Hematopoietic multipotent progenitor cell treated with erythropoietin and hydrocortisone succinate and interleukin-3 and kit ligand, for 15 days (in vitro differentiated cells): ENCODE measurements at regions not wholly inside any gene's neighbourhood (a gene's known extent, or its start where the extent isn't known, plus 50 kb on each side); places are given as distances from the start of the nearest gene placed in this dataset.
"Not testable (repeated sequence)": the region's sequence is repeated elsewhere in the genome, so short reads cannot be mapped to it uniquely, and the experiment has no call there.

ENCODE experiments used
- DNase-seq: peaks from one replicate; pipeline ENCODE4 v3.0.0-alpha.2; 2015; ENCODE audit warnings: low spot score

DNA sequence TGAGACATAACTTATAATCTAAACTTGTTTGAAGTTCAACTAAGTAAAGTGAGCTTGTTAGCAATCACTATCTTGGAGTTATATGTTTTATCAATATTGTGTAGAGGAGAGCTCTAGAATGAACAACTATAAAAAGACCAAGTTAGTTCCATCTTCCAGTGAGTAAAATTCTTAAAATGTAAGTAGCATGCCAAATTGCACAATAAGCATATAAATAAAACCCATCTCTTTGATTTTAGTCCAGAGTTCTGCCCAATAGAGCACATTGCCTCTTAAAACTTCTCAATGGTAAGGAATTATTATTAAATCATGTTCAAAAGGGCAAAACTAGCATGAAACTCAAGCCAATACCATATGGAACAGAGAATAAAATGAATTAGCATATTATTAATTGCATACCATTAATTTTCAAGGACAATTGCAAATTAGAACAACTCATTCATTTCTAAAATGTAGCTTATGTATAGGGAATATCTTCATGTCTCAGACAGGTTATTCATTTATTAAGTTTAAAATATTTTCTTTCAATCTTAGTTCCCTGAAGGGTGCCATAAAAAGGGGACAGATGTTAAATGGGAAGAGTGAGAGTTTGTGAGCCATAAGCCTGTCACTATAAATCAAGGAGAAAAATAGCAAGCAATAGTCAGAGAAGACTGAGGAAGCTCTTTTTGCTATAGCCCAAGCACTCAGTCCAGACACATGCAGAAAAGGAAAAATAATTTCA, 507.6 kb downstream of the CENPC start:
- no peak for DNase-seq

DNA sequence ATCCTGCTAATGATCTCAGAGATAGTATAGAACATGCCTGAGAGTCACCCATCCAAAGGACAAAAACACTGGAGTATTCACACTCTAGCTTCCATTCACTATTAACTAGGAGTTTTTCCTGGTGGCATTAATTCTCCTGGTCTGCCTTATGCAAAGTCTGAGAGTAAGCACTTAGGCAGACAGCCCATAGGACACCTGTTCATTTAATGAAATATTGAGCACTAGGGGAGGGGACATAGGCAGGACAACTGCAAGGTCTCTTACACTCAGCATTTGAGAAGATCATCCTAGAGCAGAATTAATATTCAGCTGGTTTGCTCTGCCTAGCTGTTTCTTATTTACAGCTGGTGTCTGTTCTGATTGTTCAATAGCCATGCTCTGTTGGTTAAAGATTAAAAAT, 508.5 kb downstream of the CENPC start:
- no peak for DNase-seq

DNA sequence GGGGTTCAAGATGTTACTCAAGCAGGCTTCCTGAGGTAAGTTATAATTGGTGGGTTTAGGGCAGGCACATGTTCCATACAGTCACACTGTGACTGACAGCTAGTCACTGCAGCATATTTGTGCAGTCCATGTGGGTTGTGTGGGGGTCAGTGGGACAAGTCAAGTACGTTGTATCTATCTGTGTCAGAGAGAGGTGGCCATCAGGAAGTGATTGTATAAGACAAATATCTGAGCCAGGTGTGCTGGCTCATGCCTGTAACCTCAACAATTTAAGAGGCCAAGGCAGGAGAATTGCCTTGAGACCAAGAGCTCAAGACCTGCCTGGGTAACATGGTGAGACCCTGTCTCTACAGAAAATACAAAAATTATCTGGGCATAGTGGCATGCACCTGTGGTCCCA, 509.3 kb downstream of the CENPC start:
- DNase-seq: no peak

DNA sequence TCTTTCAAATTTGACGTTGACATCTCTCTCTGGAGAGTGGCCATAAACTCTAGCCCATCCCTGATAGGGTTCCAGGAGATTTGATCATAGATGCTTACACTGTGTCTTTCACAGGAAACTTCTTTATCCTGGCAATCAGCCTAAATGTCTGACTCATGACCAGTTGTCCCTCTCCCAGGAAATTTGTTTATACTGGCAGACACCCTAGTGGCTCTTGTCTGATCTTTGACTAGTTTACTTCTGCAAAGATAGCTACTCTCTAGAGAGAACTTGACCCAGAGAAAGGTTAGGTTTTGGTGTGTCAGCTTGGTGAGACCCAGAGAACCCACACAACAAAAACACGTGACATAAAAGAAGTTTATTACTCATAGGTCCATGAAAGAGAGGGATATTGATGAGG, 509.8 kb downstream of the CENPC start:
- DNase-seq: no peak

DNA sequence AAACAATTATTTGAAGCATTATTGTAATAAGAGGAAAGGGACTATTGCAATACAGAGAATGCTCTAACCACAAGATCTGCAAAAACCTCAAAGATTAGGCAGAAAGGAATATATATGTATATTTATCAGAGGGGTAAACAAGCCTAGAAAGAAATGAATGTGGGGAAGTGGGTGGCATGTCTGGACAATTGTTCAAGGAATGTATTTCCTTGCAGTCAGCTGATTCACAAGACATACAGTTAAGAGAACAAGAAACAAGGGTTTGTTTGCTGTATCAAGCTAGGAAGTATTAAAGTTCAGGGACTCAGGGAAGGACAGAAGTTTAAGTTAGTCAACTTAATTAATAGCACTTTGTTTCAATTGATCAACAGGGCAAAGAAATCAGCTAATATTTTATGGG, 514.7 kb downstream of the CENPC start:
- no peak for DNase-seq

DNA sequence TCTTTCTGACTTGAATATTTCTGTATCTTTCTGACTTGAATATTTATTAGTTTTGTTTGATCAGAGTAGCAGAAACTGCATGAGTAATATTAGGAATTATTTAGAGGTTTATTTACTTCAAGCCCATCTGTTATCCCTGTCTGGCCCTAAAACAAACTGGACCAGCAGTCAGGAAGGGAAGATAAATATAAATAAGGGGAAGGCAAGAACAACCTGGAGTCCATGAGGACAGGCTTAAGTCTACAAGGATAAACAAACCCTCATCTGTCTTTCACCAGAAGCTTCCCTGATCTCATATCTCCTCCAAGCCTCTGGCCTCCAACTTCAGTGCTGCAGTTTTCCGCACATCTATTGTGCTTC, 524.9 kb downstream of the CENPC start:
- DNase-seq: no peak

DNA sequence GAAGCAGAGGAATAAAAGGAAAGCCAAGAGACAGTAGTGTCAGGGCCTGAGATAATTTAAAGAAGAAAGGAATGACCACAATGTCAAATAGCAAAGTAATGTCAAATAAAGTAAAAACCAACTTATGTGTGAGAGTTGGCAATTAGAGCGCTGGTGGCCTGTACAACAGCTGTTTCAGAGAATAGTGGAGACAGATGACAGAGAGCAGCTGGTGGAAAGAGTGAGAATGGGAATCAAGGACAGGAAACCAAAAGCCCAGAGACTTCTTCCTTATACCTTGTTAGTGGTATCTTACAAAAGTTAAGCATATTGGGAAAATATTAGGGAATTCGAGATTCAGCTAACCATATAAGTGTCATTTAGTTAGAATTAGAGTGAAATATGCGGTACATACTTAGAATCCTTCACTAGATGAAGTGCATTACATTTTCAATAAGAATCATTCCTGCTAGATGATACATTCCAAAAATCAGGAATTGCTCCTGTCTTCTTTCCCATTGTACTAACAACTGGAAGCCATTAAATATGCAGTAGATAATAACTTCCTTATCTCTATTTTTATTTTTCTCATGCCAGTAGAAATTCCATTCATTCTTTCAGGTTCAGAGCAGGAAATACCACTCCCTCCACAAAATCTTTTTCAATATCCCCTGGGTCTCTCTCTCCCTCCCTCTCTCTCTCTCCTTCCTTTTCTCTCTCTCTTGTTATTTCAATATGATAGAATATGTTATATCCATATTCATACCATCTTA, 525.4 kb downstream of the CENPC start:
- no peak for DNase-seq

DNA sequence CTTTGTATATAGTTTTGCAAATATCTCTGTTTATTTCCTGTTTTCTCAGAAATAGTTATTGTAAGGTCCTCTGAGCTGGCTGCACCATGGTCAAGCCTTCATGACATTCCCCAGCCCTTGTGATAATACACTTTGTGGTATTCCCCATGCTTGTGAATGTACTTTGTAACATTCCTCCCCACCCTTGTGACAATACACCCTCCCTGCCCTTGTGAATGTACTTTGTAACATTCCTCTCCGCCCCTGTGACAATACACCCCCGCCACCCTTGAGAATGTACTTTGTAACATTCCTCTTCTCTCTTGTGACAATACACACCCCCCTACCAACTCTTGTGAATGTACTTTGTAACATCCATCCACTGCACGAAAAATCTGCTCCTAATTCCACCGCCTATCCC, 530.7 kb downstream of the CENPC start:
- DNase-seq: no peak

DNA sequence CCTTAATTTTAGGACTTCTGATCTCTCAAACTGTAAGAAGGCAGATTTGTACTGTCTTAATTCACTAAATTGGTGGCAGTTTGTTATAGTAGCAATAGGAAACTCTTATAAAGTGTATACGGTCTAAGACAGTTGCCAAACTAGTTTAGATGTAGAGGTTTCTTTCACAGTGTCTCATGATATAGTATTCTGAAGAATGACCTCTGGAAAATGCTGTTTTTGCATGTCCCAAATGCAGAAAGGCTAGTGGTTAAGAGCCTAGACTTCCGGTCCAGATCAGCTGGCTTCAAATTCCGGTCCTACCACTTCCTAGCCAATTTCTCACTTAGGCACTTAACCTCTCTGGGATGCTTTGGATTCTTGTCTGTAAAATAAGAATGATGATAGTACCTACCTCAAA, 538.5 kb downstream of the CENPC start:
- no peak for DNase-seq

DNA sequence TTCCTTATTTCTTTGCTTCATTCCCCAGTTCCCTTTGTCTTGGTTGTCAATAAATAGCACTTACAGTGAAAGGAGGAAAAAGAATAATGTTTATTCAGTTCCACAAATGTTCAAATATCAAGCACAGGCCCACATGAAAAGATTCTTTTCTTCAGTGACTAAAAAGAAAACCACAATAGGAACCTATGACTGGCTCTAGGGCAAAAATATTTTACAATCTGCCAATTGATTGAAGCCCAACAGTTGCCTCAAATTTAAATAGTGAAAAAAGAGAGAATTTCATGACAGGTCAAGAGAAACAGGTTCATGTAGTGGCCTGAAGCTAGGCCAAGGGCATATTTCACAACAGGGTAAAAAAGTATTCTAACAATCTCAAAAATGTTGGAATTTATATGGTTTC, 553.8 kb downstream of the CENPC start:
- no peak for DNase-seq

DNA sequence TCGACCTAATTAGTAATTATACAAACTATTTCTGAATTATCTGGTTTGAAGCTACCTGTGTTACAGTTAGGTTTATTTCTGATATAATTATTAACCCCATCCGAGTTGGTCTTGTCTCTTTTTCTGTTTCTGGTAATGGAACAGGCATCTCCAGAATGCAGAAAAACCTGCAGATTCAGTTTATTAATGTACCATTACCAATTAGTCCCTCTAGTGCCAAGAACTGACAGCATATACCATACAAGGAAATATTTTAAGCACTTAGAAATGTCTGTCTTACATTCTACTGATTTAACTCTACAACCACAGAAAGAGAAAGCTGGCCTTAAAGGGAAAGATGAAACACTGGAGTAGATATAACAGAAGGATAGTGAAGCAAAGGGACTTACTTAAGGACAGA, 570.6 kb downstream of the CENPC start:
- DNase-seq: no peak

DNA sequence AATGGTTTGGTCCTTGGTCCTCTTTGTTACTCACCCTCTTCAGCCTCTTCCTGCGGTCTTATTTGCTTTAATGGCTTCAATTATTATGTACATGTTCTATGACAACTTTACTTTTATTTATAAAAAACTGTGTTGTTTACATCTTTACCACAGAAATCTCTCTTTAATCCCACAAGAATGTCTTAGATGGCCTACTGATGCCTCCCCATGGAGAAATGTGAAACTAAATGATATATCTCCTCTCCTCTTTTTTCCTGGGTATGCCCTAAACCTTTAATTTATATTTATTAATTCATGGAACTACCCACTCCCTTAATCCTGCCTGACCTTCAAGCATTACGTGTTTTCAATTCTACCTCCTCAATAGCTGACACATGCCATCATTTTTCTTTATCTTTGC, 573.2 kb downstream of the CENPC start:
- DNase-seq: no peak

DNA sequence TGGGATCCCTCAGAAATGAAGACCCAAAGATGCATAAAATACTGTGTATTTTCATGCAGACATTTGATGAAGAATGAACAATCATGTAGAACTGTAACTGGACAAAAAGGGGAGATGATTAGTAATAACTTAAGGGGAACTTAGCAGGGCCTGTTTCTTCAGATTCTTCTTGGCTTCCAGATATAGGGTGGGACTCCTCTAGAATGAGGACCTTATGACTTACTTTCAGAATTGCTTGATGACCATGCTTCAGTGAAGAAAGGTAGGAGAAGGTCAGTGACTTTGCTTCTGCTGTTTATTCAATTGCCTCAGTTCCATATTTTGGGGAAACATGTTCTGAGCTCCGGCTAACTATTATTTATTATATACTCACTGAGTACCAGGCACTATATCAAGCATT, 580.8 kb downstream of the CENPC start:
- no peak for DNase-seq

DNA sequence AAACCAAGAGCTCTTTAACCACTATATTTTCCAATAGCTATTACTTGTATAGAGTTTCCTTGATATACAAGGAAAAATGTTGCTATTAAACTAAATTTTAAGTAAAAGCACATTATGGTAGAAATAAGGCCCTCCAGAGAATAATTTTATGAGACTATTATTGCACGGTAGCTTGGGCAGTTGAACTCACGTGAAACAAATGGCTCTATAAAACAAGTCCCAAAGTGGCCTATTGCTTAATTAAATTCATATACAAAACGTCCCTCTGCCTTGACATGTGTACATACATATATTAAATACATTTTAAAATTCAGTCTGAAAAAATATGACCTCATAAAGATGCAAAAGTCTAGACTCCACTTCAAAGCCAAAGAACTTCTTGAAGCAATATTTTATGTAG, 582.2 kb downstream of the CENPC start:
- no peak for DNase-seq

DNA sequence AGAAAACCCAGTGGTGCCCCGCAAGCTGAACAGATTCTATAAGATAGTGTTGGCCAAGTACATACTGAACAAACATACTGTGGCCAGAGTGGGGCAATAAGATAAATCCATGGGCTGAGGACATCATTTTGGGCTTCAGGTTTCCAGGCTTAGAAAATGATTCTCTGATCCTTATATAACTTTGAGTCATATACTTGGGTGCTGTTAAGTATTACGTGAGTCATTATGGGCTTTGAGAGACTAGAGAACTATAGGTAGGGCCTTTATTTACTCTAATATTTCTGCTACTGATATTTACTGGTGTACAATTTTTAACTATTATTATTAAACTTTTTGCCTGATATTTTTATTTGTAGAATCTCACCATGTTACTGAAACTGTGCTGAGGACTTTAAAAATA, 586.1 kb downstream of the CENPC start:
- no peak for DNase-seq

DNA sequence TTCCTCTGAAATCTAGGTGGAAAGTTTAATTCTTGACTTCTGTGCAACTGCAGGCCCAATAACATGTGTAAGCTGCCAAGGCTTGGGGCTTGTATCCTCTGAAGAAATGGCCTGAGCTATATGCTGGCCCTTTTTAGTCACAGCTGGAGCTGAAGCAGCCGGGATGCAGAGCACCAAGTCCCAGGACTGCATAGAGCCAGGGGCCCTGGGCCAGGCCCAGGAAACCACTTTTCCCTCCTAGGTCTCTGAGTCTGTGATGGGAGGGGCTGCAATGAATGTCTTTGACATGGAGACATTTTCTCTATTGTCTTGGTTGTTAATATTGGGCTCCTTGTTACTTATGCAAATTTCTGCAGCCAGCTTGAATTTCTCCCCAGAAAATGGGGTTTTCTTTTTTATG, 588.5 kb downstream of the CENPC start:
- DNase-seq: no peak

DNA sequence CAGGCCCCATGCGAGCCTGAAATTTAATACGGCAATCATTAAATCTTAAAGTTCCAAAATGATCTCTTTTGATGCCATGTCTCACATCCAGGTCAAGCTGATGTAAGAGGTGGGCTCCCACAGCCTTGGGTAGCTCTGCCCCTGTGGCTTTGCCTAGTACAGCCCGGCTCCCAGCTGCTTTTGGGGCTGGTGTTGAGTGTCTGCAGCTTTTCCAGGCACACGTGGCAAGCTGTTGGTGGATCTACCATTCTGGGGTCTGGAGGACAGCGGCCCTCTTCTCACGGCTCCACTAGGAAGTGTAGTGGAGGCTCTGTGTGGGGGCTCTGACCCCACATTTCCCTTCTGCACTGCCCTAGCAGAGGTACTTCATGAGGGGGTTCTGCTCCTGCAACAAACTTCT, 588.9 kb downstream of the CENPC start:
- DNase-seq: no peak

DNA sequence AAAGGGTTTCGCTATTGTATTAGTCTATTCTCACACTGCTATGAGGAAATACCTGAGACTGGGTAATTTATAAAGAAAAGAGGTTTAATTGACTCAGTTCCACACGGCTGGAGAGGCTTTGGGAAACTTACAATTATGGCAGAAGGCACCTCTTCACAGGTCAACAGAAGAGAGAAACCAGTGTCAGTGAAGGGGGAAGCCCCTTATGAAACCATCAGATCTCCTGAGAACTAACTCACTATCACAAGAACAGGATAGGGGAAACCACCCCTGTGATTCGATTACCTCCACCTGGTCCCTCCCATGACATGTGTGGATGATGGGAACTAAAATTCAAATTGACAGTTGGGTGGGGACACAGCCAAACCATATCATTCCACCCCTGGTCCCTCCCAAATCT, 589.5 kb downstream of the CENPC start:
- DNase-seq: no peak

DNA sequence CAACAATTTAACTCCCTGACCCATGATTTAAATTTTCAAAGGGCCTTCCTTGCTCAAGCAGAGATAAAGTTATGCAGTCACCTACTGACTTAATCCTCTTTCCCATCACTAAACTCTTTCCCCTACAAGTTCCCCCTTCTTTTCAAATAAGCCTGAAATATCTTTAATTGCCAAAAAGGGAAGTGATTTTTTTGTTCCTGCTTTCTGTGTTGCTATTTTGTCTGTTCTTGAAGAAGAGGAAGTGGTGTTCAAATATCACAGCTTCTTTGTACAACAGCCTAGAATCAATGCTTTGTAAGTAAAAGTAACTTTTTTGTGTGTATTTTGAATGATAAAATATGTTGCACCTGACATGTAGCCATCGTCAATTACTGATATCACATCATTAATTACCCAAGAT, 595.9 kb downstream of the CENPC start:
- DNase-seq: no peak

DNA sequence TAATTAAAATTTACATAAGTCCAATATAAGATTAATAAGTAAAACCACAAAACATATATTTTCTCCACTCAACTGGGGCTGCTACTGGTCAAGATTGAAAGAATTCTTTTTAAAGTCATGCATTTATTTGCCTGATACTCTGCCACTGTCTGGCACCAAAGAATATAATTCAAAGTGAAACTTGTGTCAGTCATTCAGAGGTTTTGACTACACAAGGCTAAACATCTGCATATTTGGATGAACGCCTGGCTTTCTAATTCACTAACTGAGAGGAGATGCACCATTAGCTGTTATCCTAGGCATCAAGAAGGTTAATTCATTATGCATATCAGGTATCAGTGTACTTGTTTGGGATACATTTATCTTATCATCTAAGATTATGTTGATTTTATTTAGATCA, 598.5 kb downstream of the CENPC start:
- no peak for DNase-seq

DNA sequence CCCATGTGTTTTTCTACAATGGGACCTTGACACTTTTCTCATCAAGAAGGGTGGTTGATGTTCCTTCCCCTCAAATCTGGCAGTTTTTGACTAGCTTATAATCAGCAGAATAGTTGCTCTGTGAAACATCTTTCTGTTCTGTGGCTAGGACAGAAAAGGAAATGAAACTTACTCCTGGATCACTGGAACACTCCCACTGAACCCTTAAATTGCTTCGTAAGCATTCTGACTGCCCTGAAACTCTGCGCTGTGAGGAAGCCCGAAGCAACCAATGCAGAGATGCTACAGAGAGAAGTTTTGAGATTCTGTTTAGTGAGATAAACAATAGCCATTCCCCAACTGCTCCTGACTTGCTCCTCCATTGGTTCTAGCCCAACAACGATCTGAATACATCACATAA, 602.2 kb downstream of the CENPC start:
- DNase-seq: no peak

DNA sequence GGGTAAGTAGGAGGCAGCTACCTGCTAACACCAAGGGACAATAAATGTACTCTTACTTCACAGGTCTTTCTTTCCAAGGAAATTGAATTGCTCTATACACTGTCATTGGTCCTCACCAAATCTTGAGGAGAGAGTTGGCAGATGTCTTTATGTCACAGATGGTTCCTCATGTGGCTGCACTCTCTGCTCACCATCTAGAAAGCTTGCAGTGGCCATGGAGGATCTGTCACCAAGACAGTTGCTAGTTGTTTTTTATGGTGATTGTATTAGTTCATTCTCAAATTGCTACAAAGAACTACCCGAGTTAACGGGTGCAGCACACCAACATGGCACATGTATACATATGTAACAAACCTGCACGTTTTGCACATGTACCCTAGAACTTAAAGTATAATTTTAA, 613.3 kb downstream of the CENPC start:
- DNase-seq: not testable (repeated sequence)

DNA sequence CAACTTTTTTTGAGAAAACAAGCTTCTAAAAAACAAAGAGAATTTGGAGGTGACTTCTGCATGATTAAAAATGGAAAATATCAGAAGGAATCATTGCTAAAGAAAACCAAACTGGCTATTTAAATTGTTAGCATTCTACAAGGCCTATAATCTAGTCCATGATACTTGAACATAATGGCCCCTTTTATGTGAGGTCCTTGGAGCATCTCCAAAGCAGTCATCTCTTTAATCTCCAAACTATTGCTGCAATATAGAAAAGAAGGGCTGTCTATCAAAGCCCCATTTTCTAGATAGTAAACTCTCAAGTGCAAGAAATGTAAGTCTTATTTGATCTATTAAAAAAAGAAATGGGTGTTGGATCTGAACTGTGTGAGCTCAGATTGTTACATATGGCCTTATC, 615.1 kb downstream of the CENPC start:
- no peak for DNase-seq

DNA sequence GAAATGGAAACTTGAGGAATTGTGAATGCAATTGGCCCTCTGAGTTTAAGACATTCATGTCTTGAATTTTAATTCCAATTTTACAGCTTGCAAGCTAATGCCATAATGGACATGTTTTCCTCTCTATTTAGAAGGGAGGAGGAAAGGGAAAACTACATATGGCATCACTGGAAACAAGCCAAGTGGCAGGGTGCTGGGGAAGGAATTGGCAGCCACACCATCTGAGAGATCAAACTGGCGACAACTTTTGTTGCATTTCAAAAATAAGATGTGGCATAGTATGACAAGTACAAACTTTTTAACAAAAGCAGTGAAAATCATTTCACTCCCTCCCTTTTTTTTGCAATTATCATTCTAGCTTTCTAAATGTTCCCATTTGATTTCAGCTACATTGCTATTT, 615.6 kb downstream of the CENPC start:
- DNase-seq: no peak
